ENCODE measurements at regions not wholly inside any gene's neighbourhood (a gene's known extent, or its start where the extent isn't known, plus 50 kb on each side); places are given as distances from the start of the nearest gene placed in this dataset.

- Histone ChIP-seq H3K36me3 (replicated peaks in 1 of 2; ENCODE audit: control insufficient read depth in 1 of 2, insufficient read depth in 2 of 2, low read length in 2 of 2) (no peaks in the 10 kb centered on the region), H3K27me3 (ENCODE audit: control insufficient read depth in 2 of 2, insufficient read depth in 2 of 2, low read length in 2 of 2) (no peaks in the 10 kb centered on the region), H3K9ac (ENCODE audit: insufficient read depth, low read length, poor library complexity, severe bottlenecking) (no peak overlapping the region), H3K4me3 (replicated peaks in 1 of 3; ENCODE audit: low read depth in 2 of 3, low read length in 3 of 3) (no peak overlapping the region), H3K4me1 (ENCODE audit: control insufficient read depth in 1 of 2, insufficient read depth in 2 of 2, low read length in 2 of 2) (no peaks in the 10 kb centered on the region), H2AFZ (ENCODE audit: insufficient read depth, low read depth, low read length, poor library complexity, severe bottlenecking) (no peak overlapping the region), H4K20me1 (ENCODE audit: insufficient read depth, low read length) (no peaks in the 10 kb centered on the region), H3K9me3 (replicated peaks in 1 of 2; ENCODE audit: control insufficient read depth in 1 of 2, insufficient read depth in 1 of 2, low read length in 2 of 2) (no peaks in the 10 kb centered on the region), H3K4me2 (replicated peaks; ENCODE audit: extremely low read depth, low read length, poor library complexity, severe bottlenecking) (no peak overlapping the region), H3K79me2 (ENCODE audit: insufficient read depth, low read length) (no peaks in the 10 kb centered on the region), H3K27ac (ENCODE audit: low read depth in 1 of 2, low read length in 2 of 2) (no peak overlapping the region)
- no peak overlapping the region for H3K4me3 Mint-ChIP-seq
- no peaks in the 10 kb centered on the region for H3K4me1 Mint-ChIP-seq
- no peak for TF ChIP-seq CTCF (IDR thresholded peaks at IDR 0.05)
- H3K9me3 Mint-ChIP-seq: peaks cover 0 to 3% (median 0%) of the 10 kb centered on the region in 7 donors
- peaks cover 11 to 15% (median 15%) of the 10 kb centered on the region in 3 donors for H3K27me3 Mint-ChIP-seq (ENCODE audit: low read depth in 3 of 3)
- intact Hi-C loops (cut with micrococcal nuclease): no loop called here
- no peak for DNase-seq
- peak overlapping the region in 1 of 7 donors; percentile 43 for H3K27ac Mint-ChIP-seq
- WGBS (ENCODE audit: insufficient coverage): 76% methylated on average over 12 of the region's 19 CpGs
- no peaks in the 10 kb centered on the region for H3K36me3 Mint-ChIP-seq
These were observed 96.4 kb downstream of the CPZ start for GRCh38 chr4:8688908-8689445.

- no peaks in the 10 kb centered on the region for H3K4me1 ChIP-seq (ENCODE audit: control insufficient read depth in 1 of 2, insufficient read depth in 2 of 2, low read length in 2 of 2)
- peak; percentile 34 for TF ChIP-seq CTCF (IDR thresholded peaks at IDR 0.05)
- no peak for DNase-seq
- H4K20me1 ChIP-seq (ENCODE audit: insufficient read depth, low read length): no peaks in the 10 kb centered on the region
- Mint-ChIP-seq H3K27me3 (ENCODE audit: low read depth in 3 of 3) (peaks cover 9 to 15% (median 14%) of the 10 kb centered on the region in 3 donors), H3K9me3 (peaks cover 0 to 3% (median 0%) of the 10 kb centered on the region in 7 donors), H3K36me3 (no peaks in the 10 kb centered on the region), H3K27ac (no peak overlapping the region), H3K4me1 (no peaks in the 10 kb centered on the region), H3K4me3 (no peak overlapping the region)
- no peak overlapping the region for H3K27ac ChIP-seq (ENCODE audit: low read depth in 1 of 2, low read length in 2 of 2)
- no peak overlapping the region for H3K4me2 ChIP-seq (replicated peaks; ENCODE audit: extremely low read depth, low read length, poor library complexity, severe bottlenecking)
- H3K79me2 ChIP-seq (ENCODE audit: insufficient read depth, low read length): no peaks in the 10 kb centered on the region
- H3K9ac ChIP-seq (ENCODE audit: insufficient read depth, low read length, poor library complexity, severe bottlenecking): no peak overlapping the region
- H2AFZ ChIP-seq (ENCODE audit: insufficient read depth, low read depth, low read length, poor library complexity, severe bottlenecking): no peak overlapping the region
- intact Hi-C loops (cut with micrococcal nuclease): no loop called here
- no peaks in the 10 kb centered on the region for H3K9me3 ChIP-seq (replicated peaks in 1 of 2; ENCODE audit: control insufficient read depth in 1 of 2, insufficient read depth in 1 of 2, low read length in 2 of 2)
- H3K4me3 ChIP-seq (replicated peaks in 1 of 3; ENCODE audit: low read depth in 2 of 3, low read length in 3 of 3): no peak overlapping the region
- WGBS (ENCODE audit: insufficient coverage): 19% methylated on average over 26 of the region's 41 CpGs
- H3K27me3 ChIP-seq (ENCODE audit: control insufficient read depth in 2 of 2, insufficient read depth in 2 of 2, low read length in 2 of 2): no peaks in the 10 kb centered on the region
- H3K36me3 ChIP-seq (replicated peaks in 1 of 2; ENCODE audit: control insufficient read depth in 1 of 2, insufficient read depth in 2 of 2, low read length in 2 of 2): no peaks in the 10 kb centered on the region
These were observed 95.7 kb downstream of the CPZ start for GRCh38 chr4:8688041-8688907.
